GM12878 (cell line): ENCODE measurements at regions not wholly inside any gene's neighbourhood (a gene's known extent, or its start where the extent isn't known, plus 50 kb on each side); places are given as distances from the start of the nearest gene placed in this dataset.

Source experiments
- ATAC-seq: fragments of 200-7000 bp; cut with Tn5 transposase; 3 replicates; pipeline ENCODE4 v1.9.1; 2020; ENCODE audit warnings: mild to moderate bottlenecking, moderate library complexity
- BruUV-seq: library from RNA; stranded (reverse); fragments of 400-500 nt; replicated peaks from 2 replicates; lab custom pipeline; 2021; lab: Mats Ljungman, UMichigan
- CTCF ChIA-PET: fragments of 300-600 bp; sonication (Branson Sonifier 250); formaldehyde crosslinking; extraction: SDS; loops from one replicate; lab custom pipeline; 2021; ENCODE audit warnings: inconsistent platforms; lab: Yijun Ruan, JAX
- POLR2A ChIA-PET: fragments of 350-600 bp; formaldehyde crosslinking; extraction: SDS; loops from one replicate; lab custom pipeline; 2021; ENCODE audit warnings: inconsistent platforms; lab: Charles Lee
- RAD21 ChIA-PET: fragments of 300-600 bp; sonication (Branson Sonifier 250); formaldehyde crosslinking; loops from one replicate; lab custom pipeline; 2023; ENCODE audit warnings: antibody characterized with exemption; ENCODE audit not compliant: unreplicated experiment; lab: Charles Lee
- SMC1A ChIA-PET: fragments of 300-600 bp; sonication (Branson Sonifier 250); formaldehyde crosslinking; loops from one replicate; lab custom pipeline; 2023; ENCODE audit not compliant: unreplicated experiment, uncharacterized antibody; lab: Charles Lee
- DNase-seq: peaks from one replicate; pipeline ENCODE4 v3.0.0-alpha.2; 2011; ENCODE audit warnings: low read depth, low spot score
- FAIRE-seq: peaks from 3 replicates; lab custom pipeline; 2011; peaks lifted over from hg19 to GRCh38; lab: Jason Lieb, UNC
- H2AFZ ChIP-seq: 2 replicates; pipeline ENCODE4 v1.6.0; 2011; ENCODE audit warnings: low read depth, low read length, control low read depth; ENCODE audit not compliant: control insufficient read depth
- H3K27ac ChIP-seq: 2 replicates; pipeline ENCODE4 v1.5.1; 2011; ENCODE audit warnings: control low read depth; ENCODE audit not compliant: control insufficient read depth, insufficient read depth
- H3K27me3 ChIP-seq, 2 experiments: replicated peaks in 1 of 2; 2 replicates each; pipeline versions ENCODE4 v1.6.0 to v1.6.1; 2011; ENCODE audit warnings: low read length in 1 of 2; ENCODE audit not compliant: control insufficient read depth in 2 of 2, insufficient read depth in 2 of 2
- H3K36me3 ChIP-seq, 2 experiments: 2 replicates each; pipeline ENCODE4 v1.5.1; 2011; ENCODE audit warnings: low read length in 1 of 2; ENCODE audit not compliant: control insufficient read depth in 2 of 2, insufficient read depth in 2 of 2
- H3K4me1 ChIP-seq: 2 replicates; pipeline ENCODE4 v1.6.1; 2011; ENCODE audit warnings: mild to moderate bottlenecking, low read length, moderate library complexity, mixed read lengths; ENCODE audit not compliant: control insufficient read depth, insufficient read depth
- H3K4me2 ChIP-seq: 2 replicates; pipeline ENCODE4 v1.6.0; 2011; ENCODE audit warnings: control low read depth; ENCODE audit not compliant: control insufficient read depth, insufficient read depth
- H3K4me3 ChIP-seq: fragments of 200-600 bp; sonication (generic); 2 replicates; pipeline ENCODE4 v1.5.1; 2016
- H3K79me2 ChIP-seq: 2 replicates; pipeline ENCODE4 v1.6.0; 2011; ENCODE audit warnings: low read length; ENCODE audit not compliant: control insufficient read depth, insufficient read depth
- H3K9ac ChIP-seq: 2 replicates; pipeline ENCODE4 v1.8.0; 2011; ENCODE audit warnings: low read length, control low read depth, mixed read lengths; ENCODE audit not compliant: control insufficient read depth, insufficient read depth
- H3K9me3 ChIP-seq: replicated peaks from 3 replicates; pipeline ENCODE4 v1.5.1; 2011; ENCODE audit warnings: mild to moderate bottlenecking, low read length; ENCODE audit not compliant: control insufficient read depth, insufficient read depth
- H4K20me1 ChIP-seq: 2 replicates; pipeline ENCODE4 v1.6.0; 2011; ENCODE audit not compliant: control insufficient read depth, insufficient read depth
- HSF1 ChIP-seq: fragments of 150-350 bp; IDR thresholded peaks from 2 replicates; pipeline ENCODE4 v1.6.1; 2014; ENCODE audit warnings: mild to moderate bottlenecking, low read depth, low read length
- IKZF1 ChIP-seq: fragments of 450-650 bp; conservative IDR thresholded peaks from 2 replicates; pipeline ENCODE4 v1.6.1; 2017; ENCODE audit warnings: antibody characterized with exemption, mild to moderate bottlenecking
- JUNB ChIP-seq: IDR thresholded peaks from 2 replicates; pipeline ENCODE4 v1.6.1; 2016; ENCODE audit warnings: antibody characterized with exemption, mild to moderate bottlenecking
- POLR2AphosphoS2 ChIP-seq: IDR thresholded peaks from 2 replicates; pipeline ENCODE4 v1.6.1; 2011; ENCODE audit warnings: low read depth, mild to moderate bottlenecking, low read length, improper control_type of control experiment, moderate library complexity
- RELB ChIP-seq: fragments of 450-650 bp; IDR thresholded peaks from 2 replicates; pipeline ENCODE4 v1.6.1; 2017; ENCODE audit warnings: low read depth, mild to moderate bottlenecking, moderate library complexity
- ZNF217 ChIP-seq: fragments of 450-650 bp; IDR thresholded peaks from 2 replicates; pipeline ENCODE4 v1.6.1; 2017; ENCODE audit warnings: antibody characterized with exemption, mild to moderate bottlenecking
- WGBS: methylation state at CpG from one replicate; pipeline ENCODE4 v1.1.6; 2016; ENCODE audit warnings: low lambda C conversion rate; ENCODE audit not compliant: insufficient replicate concordance, insufficient coverage; ENCODE audit errors: missing lambda C conversion rate; 5-methylcytosine and 5-hydroxymethylcytosine counted together
- in situ Hi-C: fragments of 300-500 bp; cut with MboI; formaldehyde crosslinking; loops from 9 replicates; pipeline ENCODE4 v1.14.3; 2018; ENCODE audit warnings: mixed read lengths
- intact Hi-C: fragments of 100-400 bp; cut with micrococcal nuclease; formaldehyde crosslinking; loops from one replicate; pipeline ENCODE4 v1.14.2; 2022; ENCODE audit not compliant: unreplicated experiment
- TF ChIP-seq, protein P1 (sequence below): fragments of 450-650 bp; conservative IDR thresholded peaks from 2 replicates; pipeline ENCODE4 v1.6.1; 2017; ENCODE audit warnings: mild to moderate bottlenecking, moderate library complexity

DNA sequence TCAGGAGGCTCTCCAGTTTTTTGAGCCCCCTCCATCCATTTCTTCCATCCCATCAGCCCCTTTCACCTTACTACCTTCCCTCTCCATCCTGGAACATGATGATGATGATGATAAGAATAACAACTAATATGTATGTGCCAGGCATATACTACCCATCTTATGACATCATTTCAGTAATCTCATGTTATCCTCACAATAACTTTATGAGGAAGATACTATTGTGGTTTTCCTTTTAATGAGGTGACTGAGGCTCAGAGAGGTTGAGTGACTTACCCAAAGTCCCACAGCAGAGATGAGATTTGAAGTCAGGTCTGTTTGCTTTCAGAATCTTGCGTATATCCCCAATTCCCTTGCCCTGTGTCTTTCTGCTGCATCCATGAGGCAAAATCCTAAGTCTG, 55.1 kb downstream of the RTL9 start:
- BruUV-seq: no TSS peak
- in situ Hi-C loops: no loop called here
- H3K79me2 ChIP-seq: no peaks in the 10 kb centered on the region
- ChIA-PET POLR2A (no interaction called here), RAD21 (interaction anchor here (1.4 to 9.3 kb wide), 4 partner anchors 10 to 264 kb away, joined by 3 to 130 read pairs (median 6); no protein-coding TSS in a partner anchor)
- no peaks in the 10 kb centered on the region for H4K20me1 ChIP-seq
- H3K9ac ChIP-seq: no peak overlapping the region
- H3K27me3 ChIP-seq: no peaks in the 10 kb centered on the region
- WGBS: 94% methylated on average over 1 of the region's 1 CpG
- H3K36me3 ChIP-seq: no peaks in the 10 kb centered on the region
- no peak for DNase-seq
- H3K4me2 ChIP-seq: no peak overlapping the region
- no peak for ATAC-seq
- TF ChIP-seq IKZF1 (no peak), POLR2AphosphoS2 (no peak), JUNB (no peak), ZNF217 (no peak), RELB (no peak), HSF1 (no peak)
- TF ChIP-seq, protein P1, sequence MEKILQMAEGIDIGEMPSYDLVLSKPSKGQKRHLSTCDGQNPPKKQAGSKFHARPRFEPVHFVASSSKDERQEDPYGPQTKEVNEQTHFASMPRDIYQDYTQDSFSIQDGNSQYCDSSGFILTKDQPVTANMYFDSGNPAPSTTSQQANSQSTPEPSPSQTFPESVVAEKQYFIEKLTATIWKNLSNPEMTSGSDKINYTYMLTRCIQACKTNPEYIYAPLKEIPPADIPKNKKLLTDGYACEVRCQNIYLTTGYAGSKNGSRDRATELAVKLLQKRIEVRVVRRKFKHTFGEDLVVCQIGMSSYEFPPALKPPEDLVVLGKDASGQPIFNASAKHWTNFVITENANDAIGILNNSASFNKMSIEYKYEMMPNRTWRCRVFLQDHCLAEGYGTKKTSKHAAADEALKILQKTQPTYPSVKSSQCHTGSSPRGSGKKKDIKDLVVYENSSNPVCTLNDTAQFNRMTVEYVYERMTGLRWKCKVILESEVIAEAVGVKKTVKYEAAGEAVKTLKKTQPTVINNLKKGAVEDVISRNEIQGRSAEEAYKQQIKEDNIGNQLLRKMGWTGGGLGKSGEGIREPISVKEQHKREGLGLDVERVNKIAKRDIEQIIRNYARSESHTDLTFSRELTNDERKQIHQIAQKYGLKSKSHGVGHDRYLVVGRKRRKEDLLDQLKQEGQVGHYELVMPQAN: no peak
- TF ChIP-seq, all 136 proteins: peak for 0
- peaks cover 5% of the 10 kb centered on the region for H3K4me1 ChIP-seq
- H2AFZ ChIP-seq: no peak overlapping the region
- no peak for FAIRE-seq
- ChIA-PET CTCF (interaction anchor here (1.2 to 23.1 kb wide), 7 partner anchors 7 to 267 kb away, joined by 3 to 792 read pairs (median 24); no protein-coding TSS in a partner anchor), SMC1A (interaction anchor here (1.4 to 18.9 kb wide), 4 partner anchors 11 to 523 kb away, joined by 4 to 289 read pairs (median 34); no protein-coding TSS in a partner anchor)
- no peak overlapping the region for H3K4me3 ChIP-seq
- no peak overlapping the region for H3K27ac ChIP-seq
- H3K9me3 ChIP-seq: no peaks in the 10 kb centered on the region
- intact Hi-C loops: loop anchor here (1.0 to 5.0 kb wide), 2 partner anchors 96 to 253 kb away; partner anchors contain the start of gene AMMECR1
